Jurkat, Clone E6-1 (cell line): ENCODE measurements at regions not wholly inside any gene's neighbourhood (a gene's known extent, or its start where the extent isn't known, plus 50 kb on each side); places are given as distances from the start of the nearest gene placed in this dataset.
A peak's percentile ranks its signal among the peaks of the same experiment; 100 is the strongest.

Experiments
- DNase-seq: peaks from one replicate; pipeline ENCODE4 v3.0.0-alpha.2; 2011; ENCODE audit warnings: low read depth, low spot score
- H3K4me3 ChIP-seq: 2 replicates; pipeline ENCODE4 v1.5.1; 2011; ENCODE audit warnings: mild to moderate bottlenecking, low read length, control low read depth, moderate library complexity

DNA sequence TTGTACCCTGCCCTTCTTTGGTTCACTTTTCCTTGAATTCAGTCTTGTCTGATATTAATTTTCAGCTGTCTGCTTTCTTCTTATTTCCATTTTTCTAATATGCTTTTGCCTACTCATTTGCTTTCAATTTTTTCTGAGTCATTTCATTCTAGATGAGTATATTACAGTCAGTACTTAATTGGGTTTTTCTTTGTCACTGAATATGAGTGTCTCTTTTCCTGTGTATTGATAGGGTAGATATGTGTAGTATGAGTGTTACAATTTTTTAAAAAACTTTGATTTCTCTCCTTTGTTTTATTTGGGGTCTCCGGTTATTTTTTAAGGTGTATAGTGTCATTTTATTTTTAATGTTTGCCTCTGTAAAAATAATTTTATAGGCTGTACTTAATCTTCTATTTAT lies 222.2 kb downstream of the IDS start:
- no peak overlapping the region for H3K4me3 ChIP-seq
- DNase-seq: no peak

DNA sequence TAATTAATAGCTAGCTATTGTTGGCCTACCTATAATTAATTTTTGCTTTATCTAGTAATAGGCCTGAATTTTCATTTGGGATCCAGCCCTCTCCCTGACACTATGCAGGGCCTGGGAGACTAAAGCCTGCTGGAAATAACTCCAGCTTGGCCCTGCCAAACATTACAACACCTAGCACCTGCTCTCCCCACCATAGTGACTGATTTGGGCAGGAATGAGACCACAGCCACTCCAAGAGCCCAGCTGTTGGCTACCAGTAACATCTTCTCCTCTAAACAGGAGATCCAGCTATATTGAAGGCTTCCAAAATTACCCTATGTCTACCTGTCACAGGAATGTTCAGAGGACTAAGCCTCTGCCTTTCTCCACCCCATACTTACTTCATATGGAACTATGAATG lies 225.1 kb downstream of the IDS start:
- H3K4me3 ChIP-seq: no peak overlapping the region
- no peak for DNase-seq

DNA sequence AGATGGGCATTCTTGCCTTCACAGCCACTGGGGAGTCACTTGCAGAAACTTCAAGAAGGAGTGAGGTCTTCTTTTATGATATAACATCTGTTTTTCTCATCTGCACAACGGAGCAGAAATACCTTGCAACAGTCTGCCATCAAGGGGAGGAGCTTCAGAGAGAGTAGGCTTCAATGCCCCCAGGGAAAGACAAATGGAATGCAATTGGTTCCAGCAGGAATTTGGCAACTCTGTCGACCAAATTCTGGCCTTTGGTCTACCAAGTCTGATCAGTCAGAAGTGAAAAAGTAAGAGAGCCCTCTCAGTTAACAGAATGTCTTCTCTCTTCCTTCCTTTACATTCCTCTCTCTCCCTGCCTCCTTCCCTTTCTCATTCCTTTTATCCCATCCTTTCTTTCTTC lies 229.3 kb downstream of the IDS start:
- no peak for DNase-seq
- no peak overlapping the region for H3K4me3 ChIP-seq

DNA sequence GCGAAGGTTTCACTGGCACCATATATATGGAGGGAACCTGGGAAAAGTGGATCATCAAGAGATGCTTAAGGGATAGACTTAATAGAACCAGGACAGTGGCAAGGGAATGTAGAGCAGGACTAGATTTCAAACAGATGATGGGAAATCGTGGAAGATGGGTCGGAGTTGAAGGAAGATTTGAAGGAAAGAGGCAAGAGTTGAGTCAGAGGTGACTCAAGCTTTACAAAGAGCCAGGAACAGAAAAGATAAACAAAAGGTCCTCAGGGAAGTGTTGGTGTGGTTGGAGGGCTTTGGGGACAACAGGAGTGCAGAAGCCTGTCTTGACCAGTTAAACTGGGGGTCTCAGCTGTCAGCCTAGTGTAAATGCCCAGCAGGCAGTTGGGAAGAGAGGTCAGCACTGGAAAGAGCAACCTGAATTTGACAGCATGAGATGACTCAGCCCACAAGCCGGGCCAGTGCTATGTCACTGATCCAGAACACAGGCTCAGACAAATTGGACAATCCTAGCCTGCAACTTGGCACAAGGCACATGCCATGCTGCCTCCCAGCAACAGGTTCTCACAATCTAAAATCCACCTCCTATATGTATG lies 230.5 kb downstream of the IDS start:
- DNase-seq: no peak
- no peak overlapping the region for H3K4me3 ChIP-seq

DNA sequence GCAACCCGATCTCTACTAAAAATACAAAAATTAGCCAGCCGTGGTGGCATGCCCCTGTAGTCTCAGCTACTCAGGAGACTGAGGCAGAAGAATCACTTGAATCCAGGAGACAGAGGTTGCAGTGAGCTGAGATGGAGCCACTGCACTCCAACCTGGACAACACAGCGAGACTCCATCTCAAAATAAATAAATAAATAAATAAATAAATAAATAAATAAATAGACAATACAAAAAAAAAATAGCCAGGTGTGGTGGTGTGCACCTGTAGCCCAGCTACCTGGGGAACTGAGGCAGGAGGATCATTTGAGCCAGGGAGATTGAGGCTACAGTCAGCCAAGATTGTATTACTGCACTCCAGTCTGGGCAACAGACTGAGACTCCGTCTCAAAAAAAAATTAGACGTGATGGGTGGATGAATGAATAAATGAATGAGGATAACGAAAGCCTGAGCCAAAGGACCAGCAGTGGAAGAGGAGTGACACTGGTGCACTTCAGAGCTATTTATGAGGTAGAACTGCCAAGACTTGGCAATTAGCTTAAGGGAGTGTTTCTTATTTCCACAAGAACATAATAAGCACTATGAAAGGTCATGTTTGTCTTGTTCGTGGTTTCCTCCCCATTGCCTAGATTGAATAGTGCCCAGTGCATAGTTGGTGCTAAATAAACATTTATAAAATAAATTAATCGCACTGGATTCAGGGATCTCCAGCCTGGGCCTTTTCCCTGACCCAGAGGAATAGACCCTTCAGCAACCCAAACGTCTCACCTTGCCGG lies 232.2 kb downstream of the IDS start:
- H3K4me3 ChIP-seq: no peak overlapping the region
- DNase-seq: no peak

DNA sequence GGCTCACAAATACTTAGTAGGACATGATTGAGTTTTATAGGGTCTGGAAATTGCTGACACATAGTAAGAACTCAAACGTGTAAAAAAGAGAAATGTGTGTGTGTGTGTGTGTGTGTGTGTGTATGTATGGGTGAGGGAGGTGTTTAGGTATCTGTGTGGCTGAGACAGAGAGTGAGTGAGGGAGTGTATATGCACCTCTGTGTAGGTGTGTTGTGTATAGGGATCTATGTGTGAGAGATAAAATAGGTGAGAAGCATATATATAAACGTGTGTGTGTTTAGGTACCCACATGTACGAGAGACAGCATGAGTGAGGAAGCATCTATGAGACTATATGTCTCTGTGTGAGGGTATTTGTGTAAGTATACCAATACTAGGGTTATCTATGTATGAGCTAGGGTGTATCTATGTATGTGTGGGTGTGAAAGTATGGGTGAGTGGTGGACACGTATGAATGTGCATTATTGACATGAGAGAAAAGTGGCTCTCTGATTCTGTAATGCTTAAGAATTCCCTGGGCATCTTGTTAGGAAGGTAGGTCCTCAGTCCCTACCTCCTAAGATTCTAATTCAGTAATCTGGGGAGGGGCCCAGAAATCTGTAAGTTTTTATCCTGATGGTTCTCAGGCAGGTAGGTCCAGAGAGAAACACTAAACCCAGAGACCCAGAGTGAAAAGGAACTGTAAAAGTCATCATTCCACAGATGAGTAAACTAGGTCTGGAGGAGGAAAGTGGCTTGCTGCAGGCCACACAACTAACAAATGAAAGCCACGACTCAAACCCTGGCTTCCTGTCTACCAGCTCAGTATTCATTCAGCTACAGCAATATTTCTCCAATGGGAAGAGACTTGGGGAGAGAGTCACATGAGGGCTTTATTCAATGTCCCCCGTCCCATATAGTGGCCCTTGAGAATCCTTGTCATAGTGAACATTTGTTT lies 237.0 kb downstream of the IDS start:
- no peak overlapping the region for H3K4me3 ChIP-seq
- DNase-seq: no peak

DNA sequence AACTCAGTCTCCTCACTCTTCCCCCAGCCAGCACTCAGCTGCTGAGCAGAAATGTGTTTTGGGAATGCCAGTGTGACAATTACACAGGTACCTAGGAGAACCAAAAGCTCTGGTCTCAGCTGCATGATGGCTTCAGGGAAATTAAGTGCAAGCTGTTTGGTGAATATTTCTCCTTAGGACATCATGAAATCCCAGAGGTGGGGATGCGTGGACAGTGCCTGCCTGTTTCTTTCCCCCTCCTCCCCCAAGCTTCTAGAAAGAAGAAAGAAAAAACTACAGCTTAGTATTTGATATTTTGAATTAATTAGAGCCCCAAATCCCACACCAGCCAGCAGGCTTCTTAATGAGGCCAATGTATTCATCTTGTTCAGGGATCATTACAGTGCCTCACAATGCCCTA lies 243.0 kb downstream of the IDS start:
- no peak for DNase-seq

DNA sequence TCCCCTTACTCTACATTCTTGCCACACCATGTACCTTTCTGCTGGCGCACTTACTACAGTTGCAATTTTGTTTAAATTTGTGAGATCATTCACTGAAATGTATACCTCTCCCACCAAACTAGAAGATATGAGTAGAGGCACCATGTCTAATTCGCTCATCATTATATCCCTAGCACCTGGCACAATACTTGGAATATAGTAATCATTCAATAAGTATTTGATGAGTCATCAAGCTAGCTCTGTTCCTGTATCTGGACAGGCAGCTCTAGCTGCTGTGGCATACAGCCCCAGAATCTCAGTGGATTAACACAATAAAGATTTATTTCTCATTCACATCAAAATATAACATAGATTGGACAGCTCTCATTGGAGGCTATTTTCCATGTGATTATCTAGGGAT lies 245.9 kb downstream of the IDS start:
- DNase-seq: no peak
- H3K4me3 ChIP-seq: no peak overlapping the region

More for the DNA sequence above, 243.0 kb downstream of the IDS start:
- no peak overlapping the region for H3K4me3 ChIP-seq

DNA sequence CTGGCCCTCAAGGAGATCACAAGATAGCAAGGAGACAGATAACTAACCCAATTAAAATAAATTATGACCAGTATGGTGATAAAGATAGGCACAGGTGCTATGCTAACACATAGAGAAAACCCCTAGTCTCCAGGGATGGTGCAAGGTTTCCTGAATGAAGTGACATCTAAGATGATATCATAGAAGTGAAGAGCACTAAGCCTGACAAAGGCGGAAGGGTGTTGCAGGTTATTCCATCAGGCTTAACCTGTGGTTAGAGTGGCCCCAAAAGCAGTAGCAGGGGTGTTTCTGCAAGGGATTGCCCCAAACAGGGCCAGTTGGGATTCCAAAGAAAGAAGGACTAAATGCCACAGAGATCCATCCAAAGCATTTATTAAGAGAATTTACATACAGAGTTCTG lies 249.2 kb downstream of the IDS start:
- no peak overlapping the region for H3K4me3 ChIP-seq
- no peak for DNase-seq

DNA sequence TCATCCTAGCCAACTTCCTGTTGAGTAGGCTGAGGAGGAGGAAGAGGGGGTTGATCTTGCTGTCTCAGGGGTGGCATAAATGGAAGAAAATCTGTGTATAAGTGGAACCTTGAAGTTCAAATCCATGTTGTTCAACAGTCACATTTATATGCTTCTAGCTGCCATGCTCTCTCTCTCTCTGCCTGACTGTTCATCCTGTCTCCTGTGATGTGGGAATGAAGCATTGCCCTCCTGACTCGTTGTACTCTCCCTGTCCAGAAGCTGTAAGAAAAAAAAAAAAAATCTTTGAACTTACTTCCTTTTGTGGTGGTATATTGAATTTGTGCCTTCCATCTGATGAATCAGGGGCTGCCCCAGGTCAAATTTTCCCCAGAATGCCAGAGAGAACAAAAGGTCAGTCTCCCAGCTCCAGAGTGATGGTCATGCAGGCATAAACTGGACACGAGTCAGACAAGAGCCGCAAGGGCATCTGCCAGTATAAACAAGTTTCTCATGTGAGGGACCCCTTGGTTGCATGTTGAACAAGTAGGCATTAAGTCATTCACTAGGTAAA lies 257.0 kb downstream of the IDS start:
- peak; percentile 8 for DNase-seq
- H3K4me3 ChIP-seq: no peak overlapping the region

DNA sequence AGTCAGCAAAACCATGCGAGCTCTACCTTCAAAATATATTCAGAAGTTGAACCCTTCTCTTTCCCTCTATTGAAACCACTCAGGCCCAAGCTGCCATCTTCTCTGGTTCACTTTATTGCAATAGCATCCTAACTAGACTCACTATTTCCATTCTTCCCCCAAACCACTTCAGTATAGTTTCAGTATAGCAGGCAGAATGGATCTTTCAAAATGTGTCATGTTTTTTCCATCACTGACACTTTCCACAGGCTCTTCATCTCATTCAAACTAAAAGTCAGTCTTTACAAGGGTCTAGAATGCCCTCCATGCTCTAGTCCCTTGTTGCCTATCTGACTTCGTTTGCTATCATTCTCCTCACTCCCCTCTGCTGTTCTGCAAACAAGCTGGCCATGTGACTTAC lies 274.4 kb downstream of the IDS start:
- no peak overlapping the region for H3K4me3 ChIP-seq
- no peak for DNase-seq

DNA sequence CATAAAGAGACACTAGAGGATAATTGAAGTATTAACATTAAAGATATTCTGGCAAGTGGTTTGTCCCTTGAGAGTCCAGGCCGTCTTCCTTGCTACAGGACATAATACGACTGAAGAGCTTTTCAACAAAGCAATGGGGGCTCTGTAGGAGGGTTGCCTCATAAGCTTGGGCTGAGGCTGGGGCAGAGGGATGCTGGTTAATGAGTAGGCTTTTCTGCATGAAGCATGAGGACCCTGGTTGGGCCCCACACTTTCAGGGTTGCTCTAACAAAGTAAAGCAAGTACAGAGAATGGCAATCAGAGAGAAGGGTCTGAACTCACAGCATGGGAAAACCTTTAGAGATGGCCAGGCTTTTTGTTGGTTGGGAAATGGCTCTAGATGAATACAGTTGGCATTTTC lies 281.3 kb downstream of the IDS start:
- DNase-seq: no peak
- no peak overlapping the region for H3K4me3 ChIP-seq

DNA sequence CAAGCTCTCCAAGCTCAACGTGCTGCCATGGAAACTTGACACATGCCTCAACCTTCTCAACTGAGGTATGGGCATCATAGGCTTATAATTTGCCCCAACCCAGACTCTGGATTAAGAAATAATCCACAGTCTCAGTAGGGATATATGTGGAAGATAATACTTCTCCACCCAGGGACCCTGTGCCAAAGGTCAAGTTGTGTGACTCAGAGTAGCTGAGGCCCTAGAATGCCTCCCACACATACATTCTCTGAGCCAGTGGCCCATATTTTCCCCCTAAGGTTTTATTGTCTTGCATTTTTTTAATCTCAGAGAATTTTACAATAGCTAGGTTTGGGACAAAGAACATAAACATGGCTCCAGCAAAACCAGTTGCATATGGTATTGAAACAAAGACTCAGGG lies 283.1 kb downstream of the IDS start:
- DNase-seq: no peak
- no peak overlapping the region for H3K4me3 ChIP-seq

DNA sequence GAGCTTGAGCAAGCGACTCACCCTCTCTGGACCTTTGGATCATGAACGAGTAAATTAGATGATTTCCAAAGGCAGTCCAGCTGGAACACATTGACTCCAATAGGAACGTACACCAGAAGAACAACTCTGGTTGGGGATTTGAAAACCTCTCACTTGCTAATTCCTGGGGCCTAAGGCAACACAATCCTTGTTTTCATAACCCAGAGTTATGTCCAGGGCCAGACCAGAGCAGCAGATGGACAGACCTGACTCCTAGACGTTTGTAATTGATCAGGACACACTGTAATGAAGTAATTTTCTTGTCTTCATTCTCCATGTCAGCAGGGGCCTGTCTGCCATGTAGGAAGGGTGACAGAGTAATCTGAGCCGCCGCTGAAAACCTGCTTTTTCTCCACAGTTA lies 283.9 kb downstream of the IDS start:
- DNase-seq: no peak
- H3K4me3 ChIP-seq: no peak overlapping the region

DNA sequence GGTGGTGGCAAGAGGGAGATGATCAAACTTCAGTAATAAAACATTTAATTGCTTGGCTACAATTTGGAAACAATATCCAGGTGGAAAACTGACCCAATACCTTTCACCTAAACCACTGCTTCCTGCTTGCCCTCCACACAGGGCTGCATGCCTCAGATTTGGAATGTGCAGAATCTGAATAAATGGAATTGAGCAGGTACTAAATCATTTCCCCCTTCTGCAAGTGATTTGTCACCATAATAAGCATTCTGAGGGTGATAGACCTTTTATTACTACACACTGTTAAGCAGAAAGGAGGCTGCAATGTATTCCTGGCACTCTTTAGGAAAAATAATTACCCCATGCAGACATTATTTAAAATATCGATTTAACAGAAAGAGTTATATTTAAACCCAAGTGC lies 291.8 kb downstream of the IDS start:
- no peak overlapping the region for H3K4me3 ChIP-seq
- DNase-seq: no peak

DNA sequence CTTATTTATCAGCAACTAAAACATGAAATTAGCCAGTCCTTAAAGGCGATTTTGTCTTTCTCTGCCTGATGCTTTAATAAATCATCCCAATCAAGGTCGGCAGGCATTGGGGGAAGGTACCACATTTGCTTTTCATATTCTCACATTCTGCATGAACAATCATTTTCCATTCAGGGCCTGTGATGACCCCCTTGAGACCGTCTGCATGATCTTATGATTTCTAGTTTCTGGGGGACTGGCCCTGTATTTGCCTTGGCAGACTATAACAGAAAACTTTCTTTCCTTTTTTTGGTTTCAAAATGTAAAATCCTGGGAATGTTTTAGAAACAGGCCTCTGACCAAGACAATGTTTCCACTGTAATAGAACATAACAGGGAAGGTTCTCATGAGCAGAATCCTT lies 296.8 kb downstream of the IDS start:
- H3K4me3 ChIP-seq: no peak overlapping the region
- DNase-seq: no peak

DNA sequence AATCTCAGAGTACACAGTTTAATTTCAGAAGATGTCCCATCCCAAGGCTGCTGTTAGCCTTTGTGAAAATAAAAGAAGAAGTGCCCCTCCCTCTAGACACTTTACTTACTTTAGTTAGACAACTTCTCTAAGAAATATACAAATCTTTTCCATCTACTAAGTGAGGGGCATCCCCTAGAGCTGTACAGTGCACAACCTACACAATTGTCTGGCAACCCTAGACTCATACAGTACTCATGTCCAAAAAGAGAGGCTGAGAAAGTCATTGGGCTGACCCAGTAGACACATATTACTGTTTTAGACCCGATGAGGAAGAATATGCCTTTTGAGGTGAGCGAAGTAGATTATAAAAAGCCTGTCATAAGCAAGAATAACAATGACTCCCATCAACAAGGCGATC lies 297.6 kb downstream of the IDS start:
- H3K4me3 ChIP-seq: no peak overlapping the region
- no peak for DNase-seq

DNA sequence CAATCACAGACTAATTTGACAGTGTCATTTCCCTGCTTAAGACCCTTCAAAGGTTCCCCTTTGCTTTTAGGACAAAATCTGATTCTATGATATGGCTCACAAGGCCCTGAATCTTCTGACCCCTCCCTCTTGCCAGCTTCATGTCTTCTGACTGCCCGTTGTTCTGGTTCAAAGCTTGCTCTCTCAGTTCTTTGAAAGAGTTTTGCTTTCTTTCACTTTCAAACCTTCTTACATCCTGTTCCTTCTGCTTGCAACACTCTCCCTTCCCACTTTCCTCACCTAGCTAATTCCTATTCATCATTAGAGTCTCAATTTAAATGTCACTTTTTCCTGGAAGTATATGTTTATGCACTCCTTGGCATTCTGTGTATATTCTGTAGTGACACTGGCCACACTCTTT lies 299.2 kb downstream of the IDS start:
- DNase-seq: no peak

DNA sequence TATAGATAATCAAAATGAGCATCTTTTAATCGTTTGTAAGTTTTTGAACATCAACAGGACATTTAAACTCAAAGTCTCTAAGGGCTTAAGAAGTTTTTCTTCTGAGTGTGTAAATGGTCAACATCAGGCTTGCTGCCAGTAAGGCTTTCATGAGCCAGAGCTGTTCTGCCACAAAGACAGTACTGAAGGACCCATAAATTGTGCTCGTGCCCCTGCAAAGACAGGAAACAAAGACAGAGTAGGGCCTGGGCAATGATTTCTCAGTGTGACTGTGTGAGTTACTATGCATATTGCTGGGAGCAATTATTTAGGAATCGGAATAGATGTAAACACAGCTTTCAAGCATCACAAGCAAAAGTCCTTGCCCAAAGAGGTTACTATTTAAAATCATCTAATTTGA lies 300.0 kb downstream of the IDS start:
- H3K4me3 ChIP-seq: no peak overlapping the region
- no peak for DNase-seq

More for the DNA sequence above, 299.2 kb downstream of the IDS start:
- no peak overlapping the region for H3K4me3 ChIP-seq

DNA sequence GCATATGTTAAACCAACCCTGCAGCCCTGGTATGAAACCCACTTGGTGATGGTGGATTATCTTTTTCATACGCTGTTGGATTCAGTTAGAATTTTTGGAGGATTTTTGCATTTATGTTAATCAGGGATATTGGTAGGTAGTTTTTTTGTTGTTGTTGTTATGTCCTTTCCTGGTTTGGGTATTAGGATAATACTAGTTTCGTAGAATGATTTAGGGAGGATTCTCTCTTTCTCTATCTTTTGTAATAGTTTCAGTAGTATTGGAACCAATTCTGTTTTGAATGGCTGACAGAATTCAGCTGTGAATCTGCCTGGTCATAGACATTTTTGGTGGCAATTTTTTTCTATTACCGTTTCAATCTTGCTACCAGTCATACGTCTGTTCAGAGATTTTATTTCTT lies 305.4 kb downstream of the IDS start:
- no peak for DNase-seq
- H3K4me3 ChIP-seq: no peak overlapping the region
